H9 (cell line): ENCODE measurements at regions not wholly inside any gene's neighbourhood (a gene's known extent, or its start where the extent isn't known, plus 50 kb on each side); places are given as distances from the start of the nearest gene placed in this dataset.

ENCODE experiments used
- DNase-seq: peaks from one replicate; pipeline ENCODE4 v3.0.0-alpha.2; 2017
- H2AFZ ChIP-seq: one replicate; pipeline ENCODE4 v1.6.1; 2013; ENCODE audit warnings: mild to moderate bottlenecking, low read length, control low read depth, moderate library complexity
- H2AK5ac ChIP-seq: 2 replicates; pipeline ENCODE4 v1.6.1; 2013; ENCODE audit warnings: low read length, control low read depth, mixed read lengths; ENCODE audit not compliant: insufficient read length
- H2BK120ac ChIP-seq: one replicate; pipeline ENCODE4 v1.6.1; 2013; ENCODE audit warnings: low read depth, mild to moderate bottlenecking, low read length, control low read depth, inconsistent platforms; ENCODE audit not compliant: poor library complexity, severe bottlenecking
- H2BK12ac ChIP-seq: 2 replicates; pipeline ENCODE4 v1.6.1; 2013; ENCODE audit warnings: low read length, control low read depth, mixed read lengths, low read depth; ENCODE audit not compliant: insufficient read length
- H2BK15ac ChIP-seq: 2 replicates; pipeline ENCODE4 v1.6.1; 2013; ENCODE audit warnings: low read depth, low read length, control low read depth
- H2BK20ac ChIP-seq: one replicate; pipeline ENCODE4 v1.6.1; 2013; ENCODE audit warnings: low read depth, mild to moderate bottlenecking, low read length, control low read depth, inconsistent platforms; ENCODE audit not compliant: poor library complexity, severe bottlenecking
- H2BK5ac ChIP-seq: 2 replicates; pipeline ENCODE4 v1.6.1; 2013; ENCODE audit warnings: low read length, control low read depth, mixed read lengths; ENCODE audit not compliant: insufficient read length
- H3K14ac ChIP-seq: 2 replicates; pipeline ENCODE4 v1.6.1; 2013; ENCODE audit warnings: low read length, control low read depth; ENCODE audit not compliant: insufficient read depth
- H3K18ac ChIP-seq: 2 replicates; pipeline ENCODE4 v1.6.1; 2013; ENCODE audit warnings: low read depth, mild to moderate bottlenecking, mixed read lengths, low read length, control low read depth; ENCODE audit not compliant: insufficient read length
- H3K23ac ChIP-seq: 2 replicates; pipeline ENCODE4 v1.6.1; 2013; ENCODE audit warnings: low read length, control low read depth, mixed read lengths, low read depth; ENCODE audit not compliant: insufficient read length
- H3K23me2 ChIP-seq: 2 replicates; pipeline ENCODE4 v1.6.1; 2013; ENCODE audit warnings: low read depth, mild to moderate bottlenecking, mixed read lengths, low read length, control low read depth; ENCODE audit not compliant: insufficient read length, poor library complexity, severe bottlenecking
- H3K27ac ChIP-seq: 2 replicates; pipeline ENCODE4 v1.5.1; 2013; ENCODE audit warnings: low read length, control low read depth, mixed read lengths, low read depth; ENCODE audit not compliant: insufficient read length
- H3K27me3 ChIP-seq: 2 replicates; pipeline ENCODE4 v1.6.1; 2013; ENCODE audit warnings: low read length, control low read depth, inconsistent platforms; ENCODE audit not compliant: insufficient read depth
- H3K4ac ChIP-seq: 2 replicates; pipeline ENCODE4 v1.6.1; 2013; ENCODE audit warnings: low read depth, mild to moderate bottlenecking, control low read depth, inconsistent platforms, low read length, moderate library complexity
- H3K4me1 ChIP-seq: 2 replicates; pipeline ENCODE4 v1.6.1; 2013; ENCODE audit warnings: low read length, control low read depth, inconsistent platforms; ENCODE audit not compliant: insufficient read depth
- H3K4me2 ChIP-seq: 2 replicates; pipeline ENCODE4 v1.6.1; 2013; ENCODE audit warnings: low read length, control low read depth, mixed read lengths; ENCODE audit not compliant: insufficient read length, insufficient read depth
- H3K56ac ChIP-seq: 2 replicates; pipeline ENCODE4 v1.6.1; 2013; ENCODE audit warnings: low read depth, mild to moderate bottlenecking, mixed read lengths, low read length, control low read depth; ENCODE audit not compliant: insufficient read length
- H3K79me1 ChIP-seq: 2 replicates; pipeline ENCODE4 v1.6.1; 2013; ENCODE audit warnings: low read depth, mild to moderate bottlenecking, moderate library complexity, low read length, control low read depth, inconsistent platforms; ENCODE audit not compliant: insufficient read depth, poor library complexity, severe bottlenecking
- H3K79me2 ChIP-seq: 2 replicates; pipeline ENCODE4 v1.6.1; 2013; ENCODE audit warnings: low read length, control low read depth, inconsistent platforms; ENCODE audit not compliant: insufficient read depth
- H3K9ac ChIP-seq: 2 replicates; pipeline ENCODE4 v1.6.1; 2013; ENCODE audit warnings: low read length, control low read depth, mixed read lengths; ENCODE audit not compliant: insufficient read length; ENCODE audit errors: extremely low read depth
- H3K9me3 ChIP-seq: one replicate; pipeline ENCODE4 v1.6.1; 2013; ENCODE audit warnings: low read depth, low read length, inconsistent platforms; ENCODE audit not compliant: control insufficient read depth
- H3T11ph ChIP-seq: one replicate; pipeline ENCODE4 v1.6.1; 2013; ENCODE audit warnings: mild to moderate bottlenecking, low read length, control low read depth, inconsistent platforms
- H4K20me1 ChIP-seq: one replicate; pipeline ENCODE4 v1.6.1; 2013; ENCODE audit not compliant: control insufficient read depth, insufficient read length, insufficient read depth
- H4K5ac ChIP-seq: 2 replicates; pipeline ENCODE4 v1.6.1; 2013; ENCODE audit warnings: low read depth, mild to moderate bottlenecking, mixed read lengths, low read length, control low read depth; ENCODE audit not compliant: insufficient read length
- H4K8ac ChIP-seq: replicated peaks from 2 replicates; pipeline ENCODE4 v1.6.1; 2013; ENCODE audit warnings: low read length, control low read depth, mixed read lengths, low read depth; ENCODE audit not compliant: insufficient read length
- H4K91ac ChIP-seq: 2 replicates; pipeline ENCODE4 v1.6.1; 2013; ENCODE audit warnings: low read depth, mild to moderate bottlenecking, moderate library complexity, mixed read lengths, low read length, control low read depth; ENCODE audit not compliant: insufficient read length
- H3K27ac Mint-ChIP-seq, 3 experiments: 2 replicates in 2 of 3; 3 replicates in 1 of 3; pipeline ENCODE4 v1.8.0; 2020 to 2021; ENCODE audit warnings: mixed read lengths in 3 of 3, mild to moderate bottlenecking in 1 of 3, moderate library complexity in 1 of 3
- H3K27me3 Mint-ChIP-seq: 2 replicates; pipeline ENCODE4 v1.8.0; 2021; ENCODE audit warnings: low read depth, mild to moderate bottlenecking, moderate library complexity, mixed read lengths
- H3K36me3 Mint-ChIP-seq, 3 experiments: 2 replicates in 2 of 3; 3 replicates in 1 of 3; pipeline ENCODE4 v1.8.0; 2020 to 2021; ENCODE audit warnings: low read depth in 3 of 3, mixed read lengths in 3 of 3; ENCODE audit not compliant: insufficient read depth in 1 of 3
- H3K4me1 Mint-ChIP-seq, 2 experiments: 2 replicates each; pipeline ENCODE4 v1.8.0; 2020; ENCODE audit warnings: mixed read lengths in 2 of 2
- H3K4me3 Mint-ChIP-seq, 2 experiments: 2 replicates in 1 of 2; 3 replicates in 1 of 2; pipeline ENCODE4 v1.8.0; 2020 to 2021; ENCODE audit warnings: mild to moderate bottlenecking in 2 of 2, mixed read lengths in 2 of 2, moderate library complexity in 1 of 2
- H3K9me3 Mint-ChIP-seq, 2 experiments: 2 replicates in 1 of 2; 3 replicates in 1 of 2; pipeline ENCODE4 v1.8.0; 2020; ENCODE audit warnings: mild to moderate bottlenecking in 2 of 2, mixed read lengths in 2 of 2, moderate library complexity in 1 of 2
- WGBS: extraction: QIAGEN DNeasy Blood & Tissue Kit; methylation state at CpG from one replicate; pipeline ENCODE4 v1.1.7; 2013; ENCODE audit warnings: missing lambda C conversion rate, low lambda C conversion rate, mixed read lengths; ENCODE audit not compliant: insufficient read length; ENCODE audit errors: extremely low coverage; 5-methylcytosine and 5-hydroxymethylcytosine counted together
- TF ChIP-seq, protein P1 (sequence below): fragments of 200-600 bp; sonication (generic); conservative IDR thresholded peaks from 3 replicates; pipeline ENCODE4 v1.8.0; 2021; ENCODE audit warnings: antibody characterized with exemption, mild to moderate bottlenecking

DNA sequence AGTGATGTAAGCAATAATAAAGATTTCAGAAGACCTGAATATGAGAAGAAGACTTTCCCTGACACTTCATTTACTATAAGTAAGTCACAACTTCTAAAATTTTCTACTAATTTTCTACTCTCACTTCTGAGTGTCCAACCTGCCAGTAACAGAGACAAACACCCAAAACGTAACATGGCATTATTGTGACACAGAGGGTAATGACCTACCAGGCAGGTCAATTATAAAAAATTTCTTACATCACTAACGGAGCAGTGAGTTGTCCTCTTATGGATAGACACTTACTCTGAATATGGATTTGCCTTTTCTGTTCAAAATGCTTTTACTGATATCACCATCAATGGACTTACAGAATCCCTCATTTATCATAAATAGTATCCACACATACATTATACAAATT lies 405.9 kb upstream of the MAGEB16 start:
- Histone ChIP-seq H3K23ac (no peak overlapping the region), H2BK5ac (no peak overlapping the region)

More for the DNA sequence above, 405.9 kb upstream of the MAGEB16 start:
- H3K9ac ChIP-seq: no peak overlapping the region
- H3K4me1 ChIP-seq: no peaks in the 10 kb centered on the region
- no peaks in the 10 kb centered on the region for H3K9me3 ChIP-seq
- no peaks in the 10 kb centered on the region for H3K23me2 ChIP-seq
- no peaks in the 10 kb centered on the region for H4K20me1 ChIP-seq
- H3K18ac ChIP-seq: no peak overlapping the region
- Mint-ChIP-seq H3K9me3 (peaks cover 44 to 47% of the 10 kb centered on the region in 2 experiments), H3K4me1 (no peaks in the 10 kb centered on the region), H3K4me3 (no peak overlapping the region), H3K36me3 (no peaks in the 10 kb centered on the region), H3K27me3 (no peaks in the 10 kb centered on the region), H3K27ac (no peak overlapping the region)
- no peak for DNase-seq
- H3K4me2 ChIP-seq: no peak overlapping the region
- no peak overlapping the region for H4K5ac ChIP-seq
- H3K79me2 ChIP-seq: no peaks in the 10 kb centered on the region
- TF ChIP-seq, protein P1, sequence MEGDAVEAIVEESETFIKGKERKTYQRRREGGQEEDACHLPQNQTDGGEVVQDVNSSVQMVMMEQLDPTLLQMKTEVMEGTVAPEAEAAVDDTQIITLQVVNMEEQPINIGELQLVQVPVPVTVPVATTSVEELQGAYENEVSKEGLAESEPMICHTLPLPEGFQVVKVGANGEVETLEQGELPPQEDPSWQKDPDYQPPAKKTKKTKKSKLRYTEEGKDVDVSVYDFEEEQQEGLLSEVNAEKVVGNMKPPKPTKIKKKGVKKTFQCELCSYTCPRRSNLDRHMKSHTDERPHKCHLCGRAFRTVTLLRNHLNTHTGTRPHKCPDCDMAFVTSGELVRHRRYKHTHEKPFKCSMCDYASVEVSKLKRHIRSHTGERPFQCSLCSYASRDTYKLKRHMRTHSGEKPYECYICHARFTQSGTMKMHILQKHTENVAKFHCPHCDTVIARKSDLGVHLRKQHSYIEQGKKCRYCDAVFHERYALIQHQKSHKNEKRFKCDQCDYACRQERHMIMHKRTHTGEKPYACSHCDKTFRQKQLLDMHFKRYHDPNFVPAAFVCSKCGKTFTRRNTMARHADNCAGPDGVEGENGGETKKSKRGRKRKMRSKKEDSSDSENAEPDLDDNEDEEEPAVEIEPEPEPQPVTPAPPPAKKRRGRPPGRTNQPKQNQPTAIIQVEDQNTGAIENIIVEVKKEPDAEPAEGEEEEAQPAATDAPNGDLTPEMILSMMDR: no peak
- no peak overlapping the region for H2BK20ac ChIP-seq
- H3K79me1 ChIP-seq: no peaks in the 10 kb centered on the region
- H2AK5ac ChIP-seq: no peak overlapping the region
- no peak overlapping the region for H3K56ac ChIP-seq
- no peak overlapping the region for H2BK15ac ChIP-seq
- no peak overlapping the region for H3K27ac ChIP-seq
- no CpG with 5 or more reads among the region's 2 CpGs for WGBS
- no peak overlapping the region for H4K91ac ChIP-seq
- no peaks in the 10 kb centered on the region for H3K27me3 ChIP-seq
- no peak overlapping the region for H2BK12ac ChIP-seq
- H2AFZ ChIP-seq: no peak overlapping the region
- no peak overlapping the region for H4K8ac ChIP-seq
- H2BK120ac ChIP-seq: no peak overlapping the region
- no peak overlapping the region for H3K4ac ChIP-seq
- H3T11ph ChIP-seq: no peak overlapping the region
- no peak overlapping the region for H3K14ac ChIP-seq
